Kidney (tissue), 13 donors: ENCODE measurements at regions not wholly inside any gene's neighbourhood (a gene's known extent, or its start where the extent isn't known, plus 50 kb on each side); places are given as distances from the start of the nearest gene placed in this dataset.

Experiments
- DNase-seq, 5 donors: peaks; one replicate each; pipeline ENCODE4 v3.0.0-alpha.2; 2013 to 2020
- FAIRE-seq: peaks from 2 replicates; lab custom pipeline; 2012; peaks lifted over from hg19 to GRCh38; lab: Jason Lieb, UNC
- H3K27ac ChIP-seq, 2 donors: one replicate each; pipeline ENCODE4 v1.7.0; 2013; ENCODE audit warnings: low read depth in 2 of 2, low read length in 2 of 2, inconsistent platforms in 1 of 2
- H3K27me3 ChIP-seq: one replicate; pipeline ENCODE4 v1.7.1; 2013; ENCODE audit warnings: low read length, inconsistent platforms; ENCODE audit not compliant: control insufficient read depth, insufficient read depth
- H3K36me3 ChIP-seq, 3 donors: one replicate each; pipeline versions ENCODE4 v1.7.0 to v1.7.1; 2013; ENCODE audit warnings: low read length in 3 of 3, control low read depth in 1 of 3, inconsistent platforms in 1 of 3; ENCODE audit not compliant: insufficient read depth in 3 of 3, control insufficient read depth in 2 of 3
- H3K4me1 ChIP-seq, 3 donors: one replicate each; pipeline versions ENCODE4 v1.7.0 to v1.7.1; 2013; ENCODE audit warnings: low read length in 3 of 3, inconsistent platforms in 1 of 3, low read depth in 1 of 3; ENCODE audit not compliant: control insufficient read depth in 2 of 3, insufficient read depth in 2 of 3
- H3K4me3 ChIP-seq, 3 donors: one replicate each; pipeline versions ENCODE4 v1.7.0 to v1.8.1; 2013; ENCODE audit warnings: low read length in 3 of 3, control low read depth in 1 of 3, inconsistent platforms in 1 of 3
- H3K9ac ChIP-seq, 3 donors: one replicate each; pipeline versions ENCODE4 v1.7.0 to v1.7.1; 2013; ENCODE audit warnings: low read length in 3 of 3, control low read depth in 1 of 3, inconsistent platforms in 1 of 3
- H3K9me3 ChIP-seq, 3 donors: one replicate each; pipeline versions ENCODE4 v1.7.0 to v1.7.1; 2013; ENCODE audit warnings: low read length in 3 of 3, control low read depth in 1 of 3, inconsistent platforms in 1 of 3; ENCODE audit not compliant: control insufficient read depth in 2 of 3, insufficient read depth in 1 of 3
- intact Hi-C: fragments of 100-400 bp; cut with DNase I; formaldehyde crosslinking; loops from one replicate; pipeline ENCODE4 v1.11.1; 2022
- TF ChIP-seq, protein P1 (sequence below): IDR thresholded peaks from 3 replicates; pipeline ENCODE4 v1.5.1; 2012; ENCODE audit warnings: mild to moderate bottlenecking, moderate library complexity, borderline replicate concordance; ENCODE audit not compliant: insufficient read depth; ENCODE audit errors: extremely low read depth
- donor health status: control.
- donor health status: control.
- donor health status: control.
- donor health status: control.
- donor health status: control.
- donor health status: DM: yes; HTN: yes; CAD: no.
- donor health status: Normal renal cell carcinoma (clear cell type).

DNA sequence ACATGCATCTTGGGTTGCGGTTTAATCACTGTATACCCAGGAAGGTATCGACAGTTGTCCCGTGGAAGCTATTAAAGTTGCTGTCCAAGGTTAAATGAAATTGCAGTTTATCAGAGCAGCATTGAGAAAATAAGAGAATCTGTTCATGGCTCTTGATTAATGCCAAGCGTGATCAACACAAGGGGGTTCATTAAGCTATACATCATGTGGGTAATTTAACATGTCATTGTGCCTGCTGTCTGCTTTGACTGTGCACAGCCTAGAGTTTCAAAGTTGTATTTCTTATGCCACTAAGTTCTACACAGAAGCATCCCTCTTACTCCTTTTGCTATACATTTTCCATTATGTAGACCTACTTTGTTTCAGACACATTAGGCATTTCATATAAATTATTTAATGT, 74.8 kb upstream of the SP8 start:
- FAIRE-seq, result no peak
- Histone ChIP-seq H3K4me1 (no peaks in the 10 kb centered on the region), H3K27ac (no peak overlapping the region), H3K4me3 (no peak overlapping the region), H3K9me3 (no peaks in the 10 kb centered on the region), H3K36me3 (no peaks in the 10 kb centered on the region), H3K27me3 (no peaks in the 10 kb centered on the region), H3K9ac (no peak overlapping the region)
- peak in 1 of 5 donors; percentile 3 for DNase-seq
- intact Hi-C loops, result no loop called here
- TF ChIP-seq, protein P1, sequence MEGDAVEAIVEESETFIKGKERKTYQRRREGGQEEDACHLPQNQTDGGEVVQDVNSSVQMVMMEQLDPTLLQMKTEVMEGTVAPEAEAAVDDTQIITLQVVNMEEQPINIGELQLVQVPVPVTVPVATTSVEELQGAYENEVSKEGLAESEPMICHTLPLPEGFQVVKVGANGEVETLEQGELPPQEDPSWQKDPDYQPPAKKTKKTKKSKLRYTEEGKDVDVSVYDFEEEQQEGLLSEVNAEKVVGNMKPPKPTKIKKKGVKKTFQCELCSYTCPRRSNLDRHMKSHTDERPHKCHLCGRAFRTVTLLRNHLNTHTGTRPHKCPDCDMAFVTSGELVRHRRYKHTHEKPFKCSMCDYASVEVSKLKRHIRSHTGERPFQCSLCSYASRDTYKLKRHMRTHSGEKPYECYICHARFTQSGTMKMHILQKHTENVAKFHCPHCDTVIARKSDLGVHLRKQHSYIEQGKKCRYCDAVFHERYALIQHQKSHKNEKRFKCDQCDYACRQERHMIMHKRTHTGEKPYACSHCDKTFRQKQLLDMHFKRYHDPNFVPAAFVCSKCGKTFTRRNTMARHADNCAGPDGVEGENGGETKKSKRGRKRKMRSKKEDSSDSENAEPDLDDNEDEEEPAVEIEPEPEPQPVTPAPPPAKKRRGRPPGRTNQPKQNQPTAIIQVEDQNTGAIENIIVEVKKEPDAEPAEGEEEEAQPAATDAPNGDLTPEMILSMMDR, result no peak

GRCh38 chr7:20862554-20862953, 75.9 kb upstream of the SP8 start:
- FAIRE-seq, result no peak
- Histone ChIP-seq H3K4me1 (no peaks in the 10 kb centered on the region), H3K36me3 (no peaks in the 10 kb centered on the region), H3K9ac (no peak overlapping the region), H3K9me3 (no peaks in the 10 kb centered on the region), H3K27ac (no peak overlapping the region), H3K27me3 (no peaks in the 10 kb centered on the region), H3K4me3 (no peak overlapping the region)
- TF ChIP-seq, protein P1, result no peak
- peak in 2 of 5 donors; percentile 20 to 31 for DNase-seq
- intact Hi-C loops, result no loop called here

GRCh38 chr7:20864221-20864620, 77.5 kb upstream of the SP8 start:
- TF ChIP-seq, protein P1, result no peak
- Histone ChIP-seq H3K27ac (no peak overlapping the region), H3K4me3 (no peak overlapping the region), H3K9ac (no peak overlapping the region), H3K9me3 (no peaks in the 10 kb centered on the region), H3K36me3 (no peaks in the 10 kb centered on the region), H3K27me3 (no peaks in the 10 kb centered on the region), H3K4me1 (no peaks in the 10 kb centered on the region)
- FAIRE-seq (no peak), DNase-seq (no peak)
- intact Hi-C loops, result no loop called here

GRCh38 chr7:20865684-20866083, 79.0 kb upstream of the SP8 start:
- Histone ChIP-seq H3K9me3 (no peaks in the 10 kb centered on the region), H3K27me3 (no peaks in the 10 kb centered on the region), H3K4me1 (no peaks in the 10 kb centered on the region), H3K4me3 (no peak overlapping the region), H3K9ac (no peak overlapping the region), H3K27ac (no peak overlapping the region), H3K36me3 (no peaks in the 10 kb centered on the region)
- intact Hi-C loops, result no loop called here
- DNase-seq, result no peak
- TF ChIP-seq, protein P1, result no peak
- no peak for FAIRE-seq
